Activated naive CD4-positive, alpha-beta T cell (primary cell): ENCODE measurements at regions not wholly inside any gene's neighbourhood (a gene's known extent, or its start where the extent isn't known, plus 50 kb on each side); places are given as distances from the start of the nearest gene placed in this dataset.

Experiments used
- DNase-seq, 4 experiments: peaks; one replicate each; lab custom pipeline; 2025; lab: John Stamatoyannopoulos, UW

- DNase-seq, result no peak
Observed at GRCh38 chr14:22097586-22098292, 424.1 kb upstream of the OR4E1 start.

DNA sequence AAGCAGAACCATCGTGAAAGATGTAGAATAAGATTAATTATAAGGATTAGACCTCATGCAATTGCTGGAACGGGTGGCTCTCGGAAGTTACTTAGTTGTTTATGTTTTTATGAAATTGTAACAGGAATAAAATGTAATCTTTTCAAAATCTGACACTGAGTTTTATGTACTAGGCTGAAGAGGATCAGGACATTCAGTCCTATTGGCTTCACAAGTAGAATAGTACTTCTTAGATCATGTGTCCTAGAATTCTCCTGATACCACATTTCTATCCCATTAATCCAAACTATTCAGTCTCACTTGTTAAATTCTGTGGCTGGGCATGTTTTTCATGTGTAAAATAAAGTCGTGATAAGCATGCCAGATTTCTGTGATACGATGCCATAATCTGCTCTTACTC lies 423.5 kb upstream of the OR4E1 start:
- DNase-seq, result no peak

- no peak for DNase-seq
Observed at GRCh38 chr14:22096514-22096895, 422.9 kb upstream of the OR4E1 start.

DNA sequence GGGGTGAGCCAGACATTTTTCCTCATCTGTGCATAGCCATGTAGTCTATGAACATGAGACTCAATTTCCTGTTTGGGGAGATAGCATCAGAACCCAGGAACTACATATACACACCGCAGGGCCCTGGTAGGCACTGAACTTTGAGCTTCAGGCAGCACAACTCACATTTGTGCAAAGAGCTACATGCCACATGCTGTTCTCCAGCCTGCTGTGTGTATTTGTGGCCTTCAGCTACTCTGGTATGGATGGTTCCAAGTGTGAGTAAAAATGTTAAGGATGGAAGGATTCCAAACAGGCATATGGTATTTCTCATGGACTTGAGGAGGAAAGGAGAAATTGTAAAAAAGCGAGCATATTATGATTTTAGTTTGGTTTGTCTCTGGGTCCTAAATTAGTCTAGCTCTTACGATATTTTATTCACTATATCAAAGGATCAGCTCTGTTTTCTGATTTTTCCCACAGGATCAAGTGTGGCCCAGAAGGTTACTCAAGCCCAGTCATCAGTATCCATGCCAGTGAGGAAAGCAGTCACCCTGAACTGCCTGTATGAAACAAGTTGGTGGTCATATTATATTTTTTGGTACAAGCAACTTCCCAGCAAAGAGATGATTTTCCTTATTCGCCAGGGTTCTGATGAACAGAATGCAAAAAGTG lies 422.4 kb upstream of the OR4E1 start:
- no peak for DNase-seq

DNA sequence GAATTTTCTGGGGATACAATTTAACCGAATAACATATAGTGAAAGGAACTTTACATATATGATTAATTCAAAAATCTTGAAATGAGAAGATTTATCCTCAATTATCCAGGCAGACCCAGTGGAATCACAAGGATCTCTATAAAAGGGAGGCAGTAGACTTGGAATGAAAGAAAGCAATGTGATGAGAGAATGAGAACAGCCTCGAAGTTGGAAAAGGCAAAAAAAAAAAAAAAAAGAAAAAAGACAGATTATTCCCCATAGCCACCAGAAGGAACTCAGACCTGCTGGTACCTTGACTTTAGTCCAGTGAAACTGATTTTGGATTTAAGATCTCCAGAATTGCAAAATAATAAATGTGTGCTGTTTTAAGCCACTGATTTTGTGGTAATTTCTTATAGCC lies 416.3 kb upstream of the OR4E1 start:
- DNase-seq, result no peak

DNA sequence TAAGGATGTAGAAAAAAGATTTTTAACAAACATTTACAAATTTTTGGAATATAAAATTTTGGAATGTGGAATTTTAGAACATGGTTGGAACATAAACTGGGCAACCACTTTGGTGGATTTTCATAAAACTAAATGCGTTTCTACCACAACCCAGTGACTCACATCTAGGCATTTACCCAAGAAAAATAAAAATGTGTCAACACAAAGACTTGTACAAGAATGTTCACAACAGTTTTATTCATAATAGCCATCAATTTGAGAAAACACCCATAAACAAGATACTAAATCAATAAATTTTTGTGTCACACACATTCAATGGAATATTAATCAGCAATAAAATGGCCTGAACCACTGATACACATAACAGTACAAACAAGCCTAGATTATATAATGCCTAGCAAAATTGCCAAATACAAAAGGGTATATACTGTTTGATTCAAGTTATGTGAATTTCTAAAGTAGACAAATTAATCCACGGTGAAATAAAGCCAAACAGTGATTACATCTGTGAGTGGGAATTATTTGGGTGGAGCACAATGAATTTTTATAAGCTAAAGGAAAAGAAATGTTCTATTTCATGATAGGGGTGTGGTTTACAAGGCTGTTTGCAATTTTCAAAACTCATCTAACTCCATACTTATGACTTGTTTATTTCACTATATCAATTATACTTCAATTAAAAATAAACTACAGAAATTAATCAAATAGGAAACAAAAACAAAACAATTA lies 415.2 kb upstream of the OR4E1 start:
- no peak for DNase-seq

- DNase-seq, result no peak
Observed at GRCh38 chr14:22086131-22086530, 412.5 kb upstream of the OR4E1 start.

- no peak for DNase-seq
Observed at GRCh38 chr14:22084393-22085281, 411.0 kb upstream of the OR4E1 start.

GRCh38 chr14:22081337-22081736 lies 407.7 kb upstream of the OR4E1 start:
- no peak for DNase-seq

DNA sequence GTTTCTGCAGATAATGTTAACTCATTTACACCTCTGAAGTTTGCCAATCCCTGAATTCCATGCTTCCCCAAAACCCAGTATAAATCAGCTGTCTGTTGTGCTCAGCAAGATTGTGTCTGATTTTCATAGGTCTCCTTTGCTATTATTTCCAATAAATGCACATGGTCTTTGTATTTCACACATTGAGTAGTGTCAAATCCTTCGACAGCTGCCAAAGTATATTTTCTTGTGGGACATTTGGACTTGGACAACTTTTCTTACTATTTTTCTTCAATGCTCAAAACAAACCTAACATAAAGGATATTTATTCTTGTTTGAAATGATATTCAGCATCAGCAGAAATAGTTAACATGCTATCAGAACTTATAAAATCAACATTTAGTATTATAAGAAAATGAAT lies 406.1 kb upstream of the OR4E1 start:
- DNase-seq, result no peak

DNA sequence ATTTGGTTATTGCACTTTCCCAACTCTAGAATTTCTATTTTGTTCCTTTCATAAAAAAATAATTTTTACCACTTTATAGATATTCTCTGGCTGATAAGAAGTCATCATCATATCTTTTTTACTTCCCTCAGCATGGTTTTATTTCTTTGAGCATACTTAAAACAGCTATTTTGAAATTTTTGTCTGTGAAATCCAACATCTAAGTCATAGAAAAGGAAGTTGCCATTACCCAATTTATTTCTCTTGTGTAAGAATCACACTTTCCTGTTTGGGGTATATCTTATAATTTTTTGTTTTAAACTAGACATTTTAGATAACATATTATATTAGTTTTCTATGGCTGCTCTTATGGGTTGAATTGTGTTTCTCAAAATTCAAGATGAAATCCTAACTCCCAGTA lies 400.2 kb upstream of the OR4E1 start:
- no peak for DNase-seq

DNA sequence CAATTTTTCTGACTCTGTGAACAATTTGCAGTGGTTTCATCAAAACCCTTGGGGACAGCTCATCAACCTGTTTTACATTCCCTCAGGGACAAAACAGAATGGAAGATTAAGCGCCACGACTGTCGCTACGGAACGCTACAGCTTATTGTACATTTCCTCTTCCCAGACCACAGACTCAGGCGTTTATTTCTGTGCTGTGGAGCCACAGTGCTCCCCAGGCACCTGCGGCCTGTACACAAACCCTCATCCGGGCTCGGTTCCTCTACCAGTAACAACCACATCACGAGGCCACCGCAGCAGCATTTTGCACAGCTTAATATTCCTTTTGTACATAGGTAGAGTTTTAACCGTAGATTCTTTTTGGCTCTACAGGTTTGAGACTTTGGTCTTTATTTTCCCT lies 397.4 kb upstream of the OR4E1 start:
- DNase-seq, result peak in 1 of 4 experiments; percentile 29

GRCh38 chr14:22070119-22070982 lies 396.7 kb upstream of the OR4E1 start:
- peak in 2 of 4 experiments; percentile 15 to 43 for DNase-seq

DNA sequence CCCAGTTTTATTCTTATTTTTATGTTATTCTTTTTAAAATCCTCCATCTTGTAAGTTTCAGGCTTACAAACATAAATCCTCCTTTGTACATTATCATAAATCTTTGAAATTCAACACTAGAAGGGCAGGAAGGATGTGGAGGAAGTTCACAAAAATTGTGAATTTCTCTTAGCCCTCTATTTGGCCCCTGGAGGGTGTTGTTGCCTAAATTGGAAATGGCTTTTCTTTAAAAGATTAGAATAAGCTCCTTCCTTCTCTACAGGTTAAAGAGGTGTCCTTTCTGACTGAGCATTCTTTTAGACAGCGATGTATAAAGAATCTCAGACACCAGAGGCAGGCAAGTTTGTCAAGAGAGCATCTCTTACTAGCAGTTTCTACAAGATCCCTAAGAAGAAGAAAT lies 391.7 kb upstream of the OR4E1 start:
- no peak for DNase-seq

DNA sequence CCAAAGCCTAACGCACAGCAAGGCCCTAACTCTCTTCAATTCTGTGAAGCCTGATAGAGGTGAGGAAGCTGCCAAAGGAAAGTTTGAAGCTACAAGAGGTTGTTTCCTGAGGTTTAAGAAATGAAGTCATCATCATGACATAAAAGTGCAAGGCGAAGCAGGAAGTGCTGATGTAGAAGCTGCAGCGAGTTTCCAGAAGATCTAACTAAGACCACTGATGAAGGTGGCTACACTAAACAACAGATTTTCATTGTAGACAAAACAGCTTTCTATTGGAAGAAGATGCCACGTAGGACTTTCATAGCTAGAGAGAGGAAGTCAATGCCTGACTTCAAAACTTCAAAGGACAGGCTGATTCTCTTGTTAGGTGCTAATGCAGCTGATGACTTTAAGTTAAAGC lies 385.6 kb upstream of the OR4E1 start:
- DNase-seq, result no peak

DNA sequence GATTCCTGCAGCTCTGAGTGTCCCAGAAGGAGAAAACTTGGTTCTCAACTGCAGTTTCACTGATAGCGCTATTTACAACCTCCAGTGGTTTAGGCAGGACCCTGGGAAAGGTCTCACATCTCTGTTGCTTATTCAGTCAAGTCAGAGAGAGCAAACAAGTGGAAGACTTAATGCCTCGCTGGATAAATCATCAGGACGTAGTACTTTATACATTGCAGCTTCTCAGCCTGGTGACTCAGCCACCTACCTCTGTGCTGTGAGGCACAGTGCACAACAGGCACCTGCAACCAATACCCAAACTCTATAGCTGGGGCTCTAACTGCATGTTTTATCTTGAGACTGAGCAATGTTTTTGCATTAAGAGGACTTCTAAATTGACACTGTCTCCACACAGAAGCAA lies 379.2 kb upstream of the OR4E1 start:
- DNase-seq, result peak in 1 of 4 experiments; percentile 6

DNA sequence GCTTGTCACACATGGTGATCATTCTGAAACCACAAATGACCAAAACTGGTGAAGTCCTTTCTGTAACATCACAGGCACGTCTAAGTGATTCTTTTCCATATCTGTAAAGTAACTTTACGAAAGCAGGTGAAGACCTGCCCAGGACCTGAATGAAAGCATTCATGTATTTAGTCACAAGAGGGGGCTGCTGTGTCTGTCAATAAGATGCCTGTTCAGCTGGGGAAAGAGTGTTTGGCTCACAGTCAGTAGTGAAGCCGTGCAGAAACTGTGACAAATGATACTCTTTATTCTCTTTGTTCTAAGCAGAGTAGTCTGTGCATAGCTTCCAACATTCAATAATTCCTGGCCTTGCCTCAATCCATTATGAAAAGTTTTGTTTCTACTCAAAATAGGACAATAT lies 373.5 kb upstream of the OR4E1 start:
- DNase-seq, result no peak

DNA sequence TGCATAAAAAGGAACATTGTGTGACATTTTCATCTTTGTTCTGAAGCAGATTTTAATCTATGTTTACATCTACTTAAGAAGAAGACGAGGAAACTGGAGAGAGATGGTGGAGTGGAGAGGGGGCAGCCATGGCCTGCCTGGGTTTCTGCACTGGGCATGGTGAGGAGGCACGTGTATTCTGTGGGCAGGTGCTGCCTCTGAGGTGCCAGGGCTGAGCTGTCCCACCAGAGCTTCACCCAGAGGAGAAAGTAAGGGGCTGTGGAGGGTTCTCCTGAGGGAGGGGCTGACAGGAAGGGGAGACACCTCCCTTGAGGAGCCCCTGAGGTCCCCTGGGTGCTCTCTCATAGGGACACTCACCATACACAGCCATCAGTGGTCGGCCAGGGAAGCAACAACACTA lies 372.4 kb upstream of the OR4E1 start:
- no peak for DNase-seq

- no peak for DNase-seq
Observed at GRCh38 chr14:22044193-22044592, 370.6 kb upstream of the OR4E1 start.

DNA sequence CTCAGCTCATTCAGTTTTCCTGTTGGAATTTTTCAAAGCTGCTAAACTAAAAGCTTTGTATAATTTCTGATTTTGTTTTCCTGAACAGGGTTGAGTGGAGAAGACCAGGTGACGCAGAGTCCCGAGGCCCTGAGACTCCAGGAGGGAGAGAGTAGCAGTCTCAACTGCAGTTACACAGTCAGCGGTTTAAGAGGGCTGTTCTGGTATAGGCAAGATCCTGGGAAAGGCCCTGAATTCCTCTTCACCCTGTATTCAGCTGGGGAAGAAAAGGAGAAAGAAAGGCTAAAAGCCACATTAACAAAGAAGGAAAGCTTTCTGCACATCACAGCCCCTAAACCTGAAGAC lies 367.1 kb upstream of the OR4E1 start:
- no peak for DNase-seq
